HCT116 (cell line): ENCODE measurements at regions not wholly inside any gene's neighbourhood (a gene's known extent, or its start where the extent isn't known, plus 50 kb on each side); places are given as distances from the start of the nearest gene placed in this dataset.

Experiments used
- ATAC-seq: fragments of 200-7000 bp; cut with Tn5 transposase; 2 replicates; pipeline ENCODE4 v1.9.1; 2020; ENCODE audit warnings: mild to moderate bottlenecking, moderate library complexity
- BruUV-seq: library from RNA; stranded (reverse); fragments of 400-500 nt; replicated peaks from 2 replicates; lab custom pipeline; 2021; lab: Mats Ljungman, UMichigan
- CTCF ChIA-PET: fragments of 300-600 bp; sonication (Branson Sonifier 250); formaldehyde crosslinking; loops from one replicate; lab custom pipeline; 2021; ENCODE audit warnings: antibody characterized with exemption; lab: Charles Lee
- POLR2A ChIA-PET: fragments of 300-600, 350-600 bp; sonication (Branson Sonifier 250); formaldehyde crosslinking; loops from one replicate; lab custom pipeline; 2021; ENCODE audit warnings: antibody characterized with exemption; lab: Charles Lee
- RAD21 ChIA-PET, 2 experiments: fragments of 300-600 bp; sonication (Branson Sonifier 250); formaldehyde crosslinking; loops; one replicate each; lab custom pipeline; 2023; ENCODE audit warnings: low total read pairs in 2 of 2; ENCODE audit not compliant: uncharacterized antibody in 2 of 2, unreplicated experiment in 2 of 2, low non-redundant PET in 1 of 2; lab: Charles Lee
- DNase-seq: peaks from one replicate; pipeline ENCODE4 v3.0.0-alpha.2; 2010; ENCODE audit warnings: low read depth, low spot score
- H2AFZ ChIP-seq: fragments of 200-600 bp; shearing (Covaris generic), sonication (generic); 2 replicates; pipeline ENCODE4 v1.6.1; 2017; ENCODE audit warnings: low read depth, mixed run types, mixed read lengths, antibody characterized with exemption, low read length; ENCODE audit not compliant: poor library complexity, severe bottlenecking
- H3K27ac ChIP-seq: 2 replicates; pipeline ENCODE4 v1.5.1; 2012; ENCODE audit warnings: low read depth, low read length
- H3K27me3 ChIP-seq: fragments of 200-600 bp; sonication (generic); 2 replicates; pipeline ENCODE4 v1.6.1; 2016; ENCODE audit warnings: mixed run types, low read length, mixed read lengths; ENCODE audit not compliant: insufficient read depth
- H3K36me3 ChIP-seq, 2 experiments: fragments of 200-500 bp in 1 of 2; fragments of 200-600 bp in 1 of 2; sonication (Bioruptor generic) in 1 of 2; sonication (generic) in 1 of 2; 2 replicates each; pipeline versions ENCODE4 v1.5.1 to v1.6.1; 2014 to 2016; ENCODE audit warnings: low read length in 2 of 2, inconsistent platforms in 1 of 2, mixed read lengths in 1 of 2, mixed run types in 1 of 2; ENCODE audit not compliant: insufficient read depth in 2 of 2, control insufficient read depth in 1 of 2
- H3K4me1 ChIP-seq, 2 experiments: fragments of 200-600 bp in 1 of 2; sonication (generic) in 1 of 2; 2 replicates each; pipeline versions ENCODE4 v1.5.1 to v1.6.1; 2012 to 2017; ENCODE audit warnings: low read length in 2 of 2, inconsistent platforms in 1 of 2, mild to moderate bottlenecking in 1 of 2, mixed read lengths in 1 of 2, mixed run types in 1 of 2, moderate library complexity in 1 of 2; ENCODE audit not compliant: insufficient read depth in 2 of 2, control insufficient read depth in 1 of 2
- H3K4me2 ChIP-seq: fragments of 200-600 bp; sonication (generic); 2 replicates; pipeline ENCODE4 v1.6.1; 2017; ENCODE audit warnings: mixed run types, low read length, mixed read lengths
- H3K4me3 ChIP-seq, 2 experiments: fragments of 200-600 bp in 1 of 2; sonication (generic) in 1 of 2; replicated peaks in 1 of 2; 2 replicates each; pipeline ENCODE4 v1.5.1; 2011 to 2016; ENCODE audit warnings: low read length in 2 of 2, control low read depth in 1 of 2, low read depth in 1 of 2, mild to moderate bottlenecking in 1 of 2, mixed read lengths in 1 of 2, mixed run types in 1 of 2
- H3K79me2 ChIP-seq: fragments of 200-600 bp; sonication (generic); 2 replicates; pipeline ENCODE4 v1.6.1; 2017; ENCODE audit warnings: mild to moderate bottlenecking, mixed run types, low read length, moderate library complexity, mixed read lengths; ENCODE audit not compliant: insufficient read depth
- H3K9ac ChIP-seq: fragments of 200-600 bp; sonication (generic); 2 replicates; pipeline ENCODE4 v1.6.1; 2016; ENCODE audit warnings: low read length, mixed read lengths
- H3K9me2 ChIP-seq: fragments of 200-600 bp; sonication (generic), shearing (Covaris generic); 2 replicates; pipeline ENCODE4 v1.6.1; 2017; ENCODE audit warnings: mixed run types, mild to moderate bottlenecking, moderate library complexity; ENCODE audit not compliant: insufficient read depth
- H3K9me3 ChIP-seq, 2 experiments: fragments of 200-500 bp in 1 of 2; fragments of 200-600 bp in 1 of 2; sonication (Bioruptor generic) in 1 of 2; sonication (generic) in 1 of 2; 2 replicates each; pipeline ENCODE4 v1.6.1; 2014 to 2017; ENCODE audit warnings: low read length in 2 of 2, mixed read lengths in 2 of 2, inconsistent platforms in 1 of 2, low read depth in 1 of 2, mild to moderate bottlenecking in 1 of 2, mixed run types in 1 of 2, moderate library complexity in 1 of 2; ENCODE audit not compliant: control insufficient read depth in 1 of 2, insufficient read depth in 1 of 2
- H4K20me1 ChIP-seq: fragments of 200-600 bp; sonication (generic), shearing (Covaris generic); 2 replicates; pipeline ENCODE4 v1.6.1; 2017; ENCODE audit warnings: mixed run types, mild to moderate bottlenecking, moderate library complexity; ENCODE audit not compliant: insufficient read depth
- CBX3 ChIP-seq: IDR thresholded peaks from 2 replicates; pipeline ENCODE4 v1.6.1; 2012; ENCODE audit warnings: low read depth
- ELF1 ChIP-seq: IDR thresholded peaks from 2 replicates; pipeline ENCODE4 v1.6.1; 2012; ENCODE audit warnings: low read depth, borderline replicate concordance
- EZH2 ChIP-seq: fragments of 200-600 bp; sonication (generic); IDR thresholded peaks from 2 replicates; pipeline ENCODE4 v1.6.1; 2017; ENCODE audit warnings: antibody characterized with exemption, mixed run types
- FOSL1 ChIP-seq: IDR thresholded peaks from 2 replicates; pipeline ENCODE4 v1.6.1; 2012; ENCODE audit warnings: low read depth
- JUND ChIP-seq: IDR thresholded peaks from 2 replicates; pipeline ENCODE4 v1.6.1; 2012
- MAX ChIP-seq: IDR thresholded peaks from 2 replicates; pipeline ENCODE4 v1.6.1; 2012
- RAD21 ChIP-seq: IDR thresholded peaks from 2 replicates; pipeline ENCODE4 v1.6.1; 2012; ENCODE audit warnings: low read depth, mild to moderate bottlenecking
- REST ChIP-seq: IDR thresholded peaks from 2 replicates; pipeline ENCODE4 v1.6.1; 2012; ENCODE audit warnings: low read depth
- SIN3A ChIP-seq: IDR thresholded peaks from 2 replicates; pipeline ENCODE4 v1.6.1; 2012; ENCODE audit warnings: low read depth
- SP1 ChIP-seq: IDR thresholded peaks from 2 replicates; pipeline ENCODE4 v1.6.1; 2012; ENCODE audit warnings: low read depth
- YY1 ChIP-seq: IDR thresholded peaks from 2 replicates; pipeline ENCODE4 v1.6.1; 2011; ENCODE audit warnings: low read length, low read depth, moderate library complexity, mild to moderate bottlenecking; ENCODE audit not compliant: insufficient replicate concordance; ENCODE audit errors: extremely low read depth
- ZFX ChIP-seq: fragments of 450-650 bp; IDR thresholded peaks from 2 replicates; pipeline ENCODE4 v1.6.1; 2017
- ZNF274 ChIP-seq: fragments of 200-500 bp; sonication (Bioruptor generic); IDR thresholded peaks from 2 replicates; pipeline ENCODE4 v1.6.1; 2014; ENCODE audit warnings: mild to moderate bottlenecking, low read depth, low read length, inconsistent platforms
- intact Hi-C: fragments of 100-400 bp; cut with micrococcal nuclease; formaldehyde crosslinking; loops from 2 replicates; pipeline ENCODE4 v1.10.0; 2022

- no peaks in the 10 kb centered on the region for H3K27me3 ChIP-seq
- DNase-seq (no peak), ATAC-seq (no peak)
- TF ChIP-seq JUND (no peak), REST (no peak), ZNF274 (no peak), SIN3A (no peak)
- no peak overlapping the region for H3K4me3 ChIP-seq
- no peak overlapping the region for H3K27ac ChIP-seq
- no peaks in the 10 kb centered on the region for H3K79me2 ChIP-seq
- no peaks in the 10 kb centered on the region for H3K4me1 ChIP-seq
- H3K9ac ChIP-seq, result no peak overlapping the region
- BruUV-seq, result no TSS peak
- H4K20me1 ChIP-seq, result no peaks in the 10 kb centered on the region
- no peak overlapping the region for H2AFZ ChIP-seq
- ChIA-PET RAD21 (no interaction called here), CTCF (interaction anchor here (1.3 kb wide), 1 partner anchor 15 kb away, joined by 7 read pairs; no protein-coding TSS in a partner anchor), POLR2A (no interaction called here)
- H3K36me3 ChIP-seq, result no peaks in the 10 kb centered on the region
- no peak overlapping the region for H3K4me2 ChIP-seq
- intact Hi-C loops, result no loop called here
- no peaks in the 10 kb centered on the region for H3K9me2 ChIP-seq
- no peaks in the 10 kb centered on the region for H3K9me3 ChIP-seq
Observed at GRCh38 chr3:30184091-30184810, 422.1 kb upstream of the TGFBR2 start.

- Histone ChIP-seq H3K9me3 (no peaks in the 10 kb centered on the region), H3K9ac (no peak overlapping the region), H3K9me2 (no peaks in the 10 kb centered on the region), H3K4me2 (no peak overlapping the region), H3K4me1 (no peaks in the 10 kb centered on the region), H3K36me3 (no peaks in the 10 kb centered on the region), H3K27me3 (no peaks in the 10 kb centered on the region), H3K79me2 (no peaks in the 10 kb centered on the region), H2AFZ (no peak overlapping the region), H4K20me1 (no peaks in the 10 kb centered on the region), H3K4me3 (no peak overlapping the region), H3K27ac (no peak overlapping the region)
- no TSS peak for BruUV-seq
- DNase-seq (no peak), ATAC-seq (no peak)
- POLR2A ChIA-PET, result no interaction called here
- intact Hi-C loops, result no loop called here
- CTCF ChIA-PET, result no interaction called here
- RAD21 ChIA-PET, result no interaction called here
- no peak for TF ChIP-seq YY1
- TF ChIP-seq FOSL1, result no peak
- TF ChIP-seq CBX3, result no peak
- TF ChIP-seq EZH2, result no peak
- TF ChIP-seq REST, result no peak
- no peak for TF ChIP-seq MAX
- TF ChIP-seq ZFX, result no peak
- TF ChIP-seq ELF1, result no peak
- no peak for TF ChIP-seq SP1
- no peak for TF ChIP-seq RAD21
- TF ChIP-seq ZNF274, result no peak
- TF ChIP-seq, all 23 proteins: peak for 0
Observed at GRCh38 chr3:30185872-30186271, 420.5 kb upstream of the TGFBR2 start.
